Stimulated activated CD8-positive, alpha-beta memory T cell treated with anti-CD3 and anti-CD28 coated beads, Interleukin-4, amount 100 ng/mL, for 4 hours (primary cell): ENCODE measurements at regions not wholly inside any gene's neighbourhood (a gene's known extent, or its start where the extent isn't known, plus 50 kb on each side); places are given as distances from the start of the nearest gene placed in this dataset.

Experiments used
- DNase-seq, 2 donors: peaks; one replicate each; pipeline ENCODE4 v3.0.0-alpha.2; 2020; ENCODE audit warnings: low read depth in 2 of 2, low spot score in 1 of 2

GRCh38 chr14:49019467-49020115 lies 566.6 kb downstream of the RPS29 start:
- DNase-seq, result no peak

GRCh38 chr14:49017447-49017846 lies 568.7 kb downstream of the RPS29 start:
- no peak for DNase-seq

- no peak for DNase-seq
These were observed 569.8 kb downstream of the RPS29 start for GRCh38 chr14:49016381-49016780.

- no peak for DNase-seq
These were observed 571.7 kb downstream of the RPS29 start for GRCh38 chr14:49014476-49014875.

GRCh38 chr14:49008363-49008762 lies 577.8 kb downstream of the RPS29 start:
- no peak for DNase-seq

GRCh38 chr14:48991141-48991540 lies 595.0 kb downstream of the RPS29 start:
- DNase-seq, result no peak

GRCh38 chr14:48983351-48983888 lies 602.8 kb downstream of the RPS29 start:
- DNase-seq, result no peak

GRCh38 chr14:48974994-48975393 lies 611.2 kb downstream of the RPS29 start:
- DNase-seq, result no peak

- DNase-seq, result no peak
These were observed 613.0 kb downstream of the RPS29 start for GRCh38 chr14:48973151-48973550.

- DNase-seq, result no peak
These were observed 615.2 kb downstream of the RPS29 start for GRCh38 chr14:48970943-48971342.

GRCh38 chr14:48967419-48967818 lies 618.8 kb downstream of the RPS29 start:
- DNase-seq, result no peak

- no peak for DNase-seq
These were observed 622.9 kb downstream of the RPS29 start for GRCh38 chr14:48963231-48963790.

- no peak for DNase-seq
These were observed 628.7 kb downstream of the RPS29 start for GRCh38 chr14:48957486-48957885.

GRCh38 chr14:48955857-48956256 lies 630.3 kb downstream of the RPS29 start:
- DNase-seq, result no peak

GRCh38 chr14:48954446-48954845 lies 631.7 kb downstream of the RPS29 start:
- no peak for DNase-seq

GRCh38 chr14:48944809-48945208 lies 641.4 kb downstream of the RPS29 start:
- no peak for DNase-seq

GRCh38 chr14:48943913-48944312 lies 642.3 kb downstream of the RPS29 start:
- no peak for DNase-seq

- DNase-seq, result no peak
These were observed 648.5 kb downstream of the RPS29 start for GRCh38 chr14:48937541-48938195.

GRCh38 chr14:48936849-48937248 lies 649.3 kb downstream of the RPS29 start:
- DNase-seq, result no peak

- DNase-seq, result no peak
These were observed 649.8 kb downstream of the RPS29 start for GRCh38 chr14:48936362-48936761.

- DNase-seq, result no peak
These were observed 661.0 kb downstream of the RPS29 start for GRCh38 chr14:48925184-48925583.

GRCh38 chr14:48914921-48915320 lies 671.3 kb downstream of the RPS29 start:
- DNase-seq, result no peak
